ENCODE measurements at regions not wholly inside any gene's neighbourhood (a gene's known extent, or its start where the extent isn't known, plus 50 kb on each side); places are given as distances from the start of the nearest gene placed in this dataset.

- TF ChIP-seq, protein P1, sequence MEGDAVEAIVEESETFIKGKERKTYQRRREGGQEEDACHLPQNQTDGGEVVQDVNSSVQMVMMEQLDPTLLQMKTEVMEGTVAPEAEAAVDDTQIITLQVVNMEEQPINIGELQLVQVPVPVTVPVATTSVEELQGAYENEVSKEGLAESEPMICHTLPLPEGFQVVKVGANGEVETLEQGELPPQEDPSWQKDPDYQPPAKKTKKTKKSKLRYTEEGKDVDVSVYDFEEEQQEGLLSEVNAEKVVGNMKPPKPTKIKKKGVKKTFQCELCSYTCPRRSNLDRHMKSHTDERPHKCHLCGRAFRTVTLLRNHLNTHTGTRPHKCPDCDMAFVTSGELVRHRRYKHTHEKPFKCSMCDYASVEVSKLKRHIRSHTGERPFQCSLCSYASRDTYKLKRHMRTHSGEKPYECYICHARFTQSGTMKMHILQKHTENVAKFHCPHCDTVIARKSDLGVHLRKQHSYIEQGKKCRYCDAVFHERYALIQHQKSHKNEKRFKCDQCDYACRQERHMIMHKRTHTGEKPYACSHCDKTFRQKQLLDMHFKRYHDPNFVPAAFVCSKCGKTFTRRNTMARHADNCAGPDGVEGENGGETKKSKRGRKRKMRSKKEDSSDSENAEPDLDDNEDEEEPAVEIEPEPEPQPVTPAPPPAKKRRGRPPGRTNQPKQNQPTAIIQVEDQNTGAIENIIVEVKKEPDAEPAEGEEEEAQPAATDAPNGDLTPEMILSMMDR (IDR thresholded peaks at IDR 0.05): no peak
- TF ChIP-seq MAZ (IDR thresholded peaks at IDR 0.05; ENCODE audit: borderline replicate concordance, low read depth, low read length) (no peak), HMGXB4 (CRISPR knock-in tag; IDR thresholded peaks at IDR 0.05; ENCODE audit: borderline replicate concordance) (no peak), POLR2A (IDR thresholded peaks at IDR 0.05; ENCODE audit: low read length) (no peak), KDM1A (IDR thresholded peaks at IDR 0.05; ENCODE audit: low read depth) (no peak), JUNB (IDR thresholded peaks at IDR 0.05) (no peak), RAD21 (conservative IDR thresholded peaks at IDR 0.05 in 1 of 2, IDR thresholded peaks at IDR 0.05 in 1 of 2) (no peak), EP300 (IDR thresholded peaks at IDR 0.05) (no peak)
Observed at GRCh38 chr6:134503585-134504281, 185.8 kb upstream of the SGK1 start.
